GM12878 (cell line): ENCODE measurements at regions not wholly inside any gene's neighbourhood (a gene's known extent, or its start where the extent isn't known, plus 50 kb on each side); places are given as distances from the start of the nearest gene placed in this dataset.

Experiments
- ATAC-seq: fragments of 200-7000 bp; cut with Tn5 transposase; 3 replicates; pipeline ENCODE4 v1.9.1; 2020; ENCODE audit warnings: mild to moderate bottlenecking, moderate library complexity
- BruUV-seq: library from RNA; stranded (reverse); fragments of 400-500 nt; replicated peaks from 2 replicates; lab custom pipeline; 2021; lab: Mats Ljungman, UMichigan
- CTCF ChIA-PET: fragments of 300-600 bp; sonication (Branson Sonifier 250); formaldehyde crosslinking; extraction: SDS; loops from one replicate; lab custom pipeline; 2021; ENCODE audit warnings: inconsistent platforms; lab: Yijun Ruan, JAX
- POLR2A ChIA-PET: fragments of 350-600 bp; formaldehyde crosslinking; extraction: SDS; loops from one replicate; lab custom pipeline; 2021; ENCODE audit warnings: inconsistent platforms; lab: Charles Lee
- RAD21 ChIA-PET: fragments of 300-600 bp; sonication (Branson Sonifier 250); formaldehyde crosslinking; loops from one replicate; lab custom pipeline; 2023; ENCODE audit warnings: antibody characterized with exemption; ENCODE audit not compliant: unreplicated experiment; lab: Charles Lee
- SMC1A ChIA-PET: fragments of 300-600 bp; sonication (Branson Sonifier 250); formaldehyde crosslinking; loops from one replicate; lab custom pipeline; 2023; ENCODE audit not compliant: unreplicated experiment, uncharacterized antibody; lab: Charles Lee
- DNase-seq: peaks from one replicate; pipeline ENCODE4 v3.0.0-alpha.2; 2011; ENCODE audit warnings: low read depth, low spot score
- FAIRE-seq: peaks from 3 replicates; lab custom pipeline; 2011; peaks lifted over from hg19 to GRCh38; lab: Jason Lieb, UNC
- H2AFZ ChIP-seq: 2 replicates; pipeline ENCODE4 v1.6.0; 2011; ENCODE audit warnings: low read depth, low read length, control low read depth; ENCODE audit not compliant: control insufficient read depth
- H3K27ac ChIP-seq: 2 replicates; pipeline ENCODE4 v1.5.1; 2011; ENCODE audit warnings: control low read depth; ENCODE audit not compliant: control insufficient read depth, insufficient read depth
- H3K27me3 ChIP-seq, 2 experiments: replicated peaks in 1 of 2; 2 replicates each; pipeline versions ENCODE4 v1.6.0 to v1.6.1; 2011; ENCODE audit warnings: low read length in 1 of 2; ENCODE audit not compliant: control insufficient read depth in 2 of 2, insufficient read depth in 2 of 2
- H3K36me3 ChIP-seq, 2 experiments: 2 replicates each; pipeline ENCODE4 v1.5.1; 2011; ENCODE audit warnings: low read length in 1 of 2; ENCODE audit not compliant: control insufficient read depth in 2 of 2, insufficient read depth in 2 of 2
- H3K4me1 ChIP-seq: 2 replicates; pipeline ENCODE4 v1.6.1; 2011; ENCODE audit warnings: mild to moderate bottlenecking, low read length, moderate library complexity, mixed read lengths; ENCODE audit not compliant: control insufficient read depth, insufficient read depth
- H3K4me2 ChIP-seq: 2 replicates; pipeline ENCODE4 v1.6.0; 2011; ENCODE audit warnings: control low read depth; ENCODE audit not compliant: control insufficient read depth, insufficient read depth
- H3K4me3 ChIP-seq: fragments of 200-600 bp; sonication (generic); 2 replicates; pipeline ENCODE4 v1.5.1; 2016
- H3K79me2 ChIP-seq: 2 replicates; pipeline ENCODE4 v1.6.0; 2011; ENCODE audit warnings: low read length; ENCODE audit not compliant: control insufficient read depth, insufficient read depth
- H3K9ac ChIP-seq: 2 replicates; pipeline ENCODE4 v1.8.0; 2011; ENCODE audit warnings: low read length, control low read depth, mixed read lengths; ENCODE audit not compliant: control insufficient read depth, insufficient read depth
- H3K9me3 ChIP-seq: replicated peaks from 3 replicates; pipeline ENCODE4 v1.5.1; 2011; ENCODE audit warnings: mild to moderate bottlenecking, low read length; ENCODE audit not compliant: control insufficient read depth, insufficient read depth
- H4K20me1 ChIP-seq: 2 replicates; pipeline ENCODE4 v1.6.0; 2011; ENCODE audit not compliant: control insufficient read depth, insufficient read depth
- NFXL1 ChIP-seq: fragments of 450-650 bp; IDR thresholded peaks from 2 replicates; pipeline ENCODE4 v1.6.1; 2017; ENCODE audit warnings: antibody characterized with exemption, mild to moderate bottlenecking, borderline replicate concordance
- WGBS: methylation state at CpG from one replicate; pipeline ENCODE4 v1.1.6; 2016; ENCODE audit warnings: low lambda C conversion rate; ENCODE audit not compliant: insufficient replicate concordance, insufficient coverage; ENCODE audit errors: missing lambda C conversion rate; 5-methylcytosine and 5-hydroxymethylcytosine counted together
- in situ Hi-C: fragments of 300-500 bp; cut with MboI; formaldehyde crosslinking; loops from 9 replicates; pipeline ENCODE4 v1.14.3; 2018; ENCODE audit warnings: mixed read lengths
- intact Hi-C: fragments of 100-400 bp; cut with micrococcal nuclease; formaldehyde crosslinking; loops from one replicate; pipeline ENCODE4 v1.14.2; 2022; ENCODE audit not compliant: unreplicated experiment
- TF ChIP-seq, protein P1 (sequence below): IDR thresholded peaks from 2 replicates; pipeline ENCODE4 v1.6.1; 2012; ENCODE audit warnings: mild to moderate bottlenecking, low read depth, low read length

DNA sequence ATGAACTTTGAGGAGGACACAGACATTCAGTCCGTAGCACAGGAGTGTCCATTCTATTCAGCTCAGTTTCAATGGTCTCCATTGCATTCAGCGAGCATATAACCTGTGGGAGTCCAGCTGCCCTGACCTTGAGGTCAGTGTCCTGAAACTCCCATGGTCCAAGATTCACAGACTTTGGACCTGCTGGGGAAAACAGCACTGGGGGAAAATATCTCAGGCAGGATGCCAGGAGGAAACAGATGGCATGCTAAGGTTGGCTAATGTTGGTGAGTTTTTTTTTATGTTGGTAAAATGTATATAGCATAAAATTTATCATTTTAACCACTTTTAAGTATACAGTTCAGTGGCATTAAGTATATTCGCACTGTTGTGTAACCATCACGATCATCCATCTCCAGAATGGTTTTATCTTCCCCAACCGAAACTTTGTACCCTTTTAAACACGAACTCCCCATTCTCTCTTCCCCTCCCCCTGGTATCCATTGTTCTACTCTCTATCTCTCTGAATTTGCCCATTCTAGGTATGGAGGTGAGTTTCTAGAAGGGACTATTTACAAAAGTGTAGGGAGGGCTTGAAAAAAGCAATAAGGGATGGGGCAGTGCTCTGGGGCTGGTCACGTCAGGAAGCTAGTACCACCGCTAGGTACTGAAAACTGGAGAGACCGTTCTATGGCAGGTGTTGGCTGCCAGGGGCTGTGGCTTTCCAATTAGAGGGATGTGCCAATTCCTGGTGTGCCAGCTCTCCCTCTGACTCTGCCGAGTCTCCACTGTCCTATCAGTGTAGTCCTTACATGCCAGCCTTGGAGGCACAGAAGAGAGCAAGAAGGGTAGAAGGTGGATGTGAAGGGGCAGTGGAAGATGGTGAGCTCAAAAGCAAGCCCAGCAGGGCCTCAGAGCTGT, 85.3 kb downstream of the FOXD2 start:
- no peak for FAIRE-seq
- ChIA-PET RAD21 (no interaction called here), CTCF (no interaction called here), SMC1A (no interaction called here), POLR2A (no interaction called here)
- intact Hi-C loops (loop anchor here (10.0 kb wide), 1 partner anchor 192 kb away; no protein-coding TSS in a partner anchor), in situ Hi-C loops (no loop called here)
- no peak overlapping the region for H3K27ac ChIP-seq
- H3K4me3 ChIP-seq, result no peak overlapping the region
- no peak for TF ChIP-seq NFXL1
- TF ChIP-seq, protein P1, sequence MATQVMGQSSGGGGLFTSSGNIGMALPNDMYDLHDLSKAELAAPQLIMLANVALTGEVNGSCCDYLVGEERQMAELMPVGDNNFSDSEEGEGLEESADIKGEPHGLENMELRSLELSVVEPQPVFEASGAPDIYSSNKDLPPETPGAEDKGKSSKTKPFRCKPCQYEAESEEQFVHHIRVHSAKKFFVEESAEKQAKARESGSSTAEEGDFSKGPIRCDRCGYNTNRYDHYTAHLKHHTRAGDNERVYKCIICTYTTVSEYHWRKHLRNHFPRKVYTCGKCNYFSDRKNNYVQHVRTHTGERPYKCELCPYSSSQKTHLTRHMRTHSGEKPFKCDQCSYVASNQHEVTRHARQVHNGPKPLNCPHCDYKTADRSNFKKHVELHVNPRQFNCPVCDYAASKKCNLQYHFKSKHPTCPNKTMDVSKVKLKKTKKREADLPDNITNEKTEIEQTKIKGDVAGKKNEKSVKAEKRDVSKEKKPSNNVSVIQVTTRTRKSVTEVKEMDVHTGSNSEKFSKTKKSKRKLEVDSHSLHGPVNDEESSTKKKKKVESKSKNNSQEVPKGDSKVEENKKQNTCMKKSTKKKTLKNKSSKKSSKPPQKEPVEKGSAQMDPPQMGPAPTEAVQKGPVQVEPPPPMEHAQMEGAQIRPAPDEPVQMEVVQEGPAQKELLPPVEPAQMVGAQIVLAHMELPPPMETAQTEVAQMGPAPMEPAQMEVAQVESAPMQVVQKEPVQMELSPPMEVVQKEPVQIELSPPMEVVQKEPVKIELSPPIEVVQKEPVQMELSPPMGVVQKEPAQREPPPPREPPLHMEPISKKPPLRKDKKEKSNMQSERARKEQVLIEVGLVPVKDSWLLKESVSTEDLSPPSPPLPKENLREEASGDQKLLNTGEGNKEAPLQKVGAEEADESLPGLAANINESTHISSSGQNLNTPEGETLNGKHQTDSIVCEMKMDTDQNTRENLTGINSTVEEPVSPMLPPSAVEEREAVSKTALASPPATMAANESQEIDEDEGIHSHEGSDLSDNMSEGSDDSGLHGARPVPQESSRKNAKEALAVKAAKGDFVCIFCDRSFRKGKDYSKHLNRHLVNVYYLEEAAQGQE, result no peak
- no peak for ATAC-seq
- no peaks in the 10 kb centered on the region for H3K36me3 ChIP-seq
- H3K27me3 ChIP-seq, result no peaks in the 10 kb centered on the region; a peak in 2 of 4 replicates
- no peak overlapping the region for H3K9ac ChIP-seq
- no peaks in the 10 kb centered on the region for H4K20me1 ChIP-seq
- H3K9me3 ChIP-seq, result no peaks in the 10 kb centered on the region
- no peak overlapping the region for H3K4me2 ChIP-seq
- H2AFZ ChIP-seq, result no peak overlapping the region
- no peaks in the 10 kb centered on the region for H3K79me2 ChIP-seq
- no TSS peak for BruUV-seq
- no peak for DNase-seq
- H3K4me1 ChIP-seq, result no peaks in the 10 kb centered on the region
- 14% methylated on average over 10 of the region's 10 CpGs for WGBS
